ENCODE measurements at regions not wholly inside any gene's neighbourhood (a gene's known extent, or its start where the extent isn't known, plus 50 kb on each side); places are given as distances from the start of the nearest gene placed in this dataset.

DNA sequence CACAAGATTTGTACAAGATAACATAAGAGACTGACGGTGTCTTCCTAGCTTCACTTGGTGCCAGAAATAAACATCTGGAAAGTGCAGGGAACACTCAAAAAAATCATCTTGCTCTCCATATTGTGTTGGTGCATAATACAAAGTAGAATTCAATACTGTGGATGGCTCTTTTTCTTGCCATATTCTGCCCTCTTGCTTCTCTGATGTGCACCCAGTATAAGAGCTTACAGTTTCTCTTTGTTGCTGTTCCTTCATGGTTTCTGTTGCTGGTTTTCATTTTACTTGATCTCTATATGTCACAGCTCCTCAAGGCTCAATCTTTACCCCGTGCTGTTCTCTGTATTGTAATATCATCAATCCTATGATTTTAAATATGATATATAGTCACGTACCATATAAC is 528.5 kb upstream of the ZP4 start:
- TF ChIP-seq RARB (CRISPR knock-in tag; IDR thresholded peaks at IDR 0.05) (no peak), POU6F1 (CRISPR knock-in tag; IDR thresholded peaks at IDR 0.05; ENCODE audit: borderline replicate concordance, low read depth) (no peak), ZFP3 (CRISPR knock-in tag; IDR thresholded peaks at IDR 0.05) (no peak), SNAI2 (CRISPR knock-in tag; IDR thresholded peaks at IDR 0.05) (no peak), TCF4 (CRISPR knock-in tag; IDR thresholded peaks at IDR 0.05; ENCODE audit: borderline replicate concordance) (no peak), CREB5 (CRISPR knock-in tag; IDR thresholded peaks at IDR 0.05; ENCODE audit: low read depth) (no peak), TOX (CRISPR knock-in tag; IDR thresholded peaks at IDR 0.05; ENCODE audit: borderline replicate concordance) (no peak), ZNF70 (CRISPR knock-in tag; IDR thresholded peaks at IDR 0.05) (no peak), ZNF8 (CRISPR knock-in tag; IDR thresholded peaks at IDR 0.05) (no peak), ESRRG (CRISPR knock-in tag; IDR thresholded peaks at IDR 0.05) (no peak)
- TF ChIP-seq, protein P1, sequence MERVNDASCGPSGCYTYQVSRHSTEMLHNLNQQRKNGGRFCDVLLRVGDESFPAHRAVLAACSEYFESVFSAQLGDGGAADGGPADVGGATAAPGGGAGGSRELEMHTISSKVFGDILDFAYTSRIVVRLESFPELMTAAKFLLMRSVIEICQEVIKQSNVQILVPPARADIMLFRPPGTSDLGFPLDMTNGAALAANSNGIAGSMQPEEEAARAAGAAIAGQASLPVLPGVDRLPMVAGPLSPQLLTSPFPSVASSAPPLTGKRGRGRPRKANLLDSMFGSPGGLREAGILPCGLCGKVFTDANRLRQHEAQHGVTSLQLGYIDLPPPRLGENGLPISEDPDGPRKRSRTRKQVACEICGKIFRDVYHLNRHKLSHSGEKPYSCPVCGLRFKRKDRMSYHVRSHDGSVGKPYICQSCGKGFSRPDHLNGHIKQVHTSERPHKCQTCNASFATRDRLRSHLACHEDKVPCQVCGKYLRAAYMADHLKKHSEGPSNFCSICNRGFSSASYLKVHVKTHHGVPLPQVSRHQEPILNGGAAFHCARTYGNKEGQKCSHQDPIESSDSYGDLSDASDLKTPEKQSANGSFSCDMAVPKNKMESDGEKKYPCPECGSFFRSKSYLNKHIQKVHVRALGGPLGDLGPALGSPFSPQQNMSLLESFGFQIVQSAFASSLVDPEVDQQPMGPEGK (CRISPR knock-in tag; IDR thresholded peaks at IDR 0.05; ENCODE audit: borderline replicate concordance): no peak

All from SK-N-SH treated with all-trans-retinoic acid at 6 μM for 48 hours (cell line).